MM.1S (cell line): ENCODE measurements at regions not wholly inside any gene's neighbourhood (a gene's known extent, or its start where the extent isn't known, plus 50 kb on each side); places are given as distances from the start of the nearest gene placed in this dataset.

Source experiments
- DNase-seq: peaks from one replicate; pipeline ENCODE4 v3.0.0-alpha.2; 2015
- H2AFZ ChIP-seq: fragments of 300-600 bp; sonication (generic); 2 replicates; pipeline ENCODE4 v1.6.0; 2016; ENCODE audit warnings: antibody characterized with exemption, low read length
- H3F3A ChIP-seq: fragments of 300-600 bp; sonication (generic); 2 replicates; pipeline ENCODE4 v1.6.1; 2016; ENCODE audit warnings: mild to moderate bottlenecking, antibody characterized with exemption, low read length, moderate library complexity, mixed read lengths; ENCODE audit not compliant: insufficient read depth
- H3K27ac ChIP-seq: fragments of 300-600 bp; sonication (generic); 2 replicates; pipeline ENCODE4 v1.5.1; 2016; ENCODE audit warnings: mild to moderate bottlenecking, low read length
- H3K27me3 ChIP-seq: fragments of 300-600 bp; sonication (generic); replicated peaks from 2 replicates; pipeline ENCODE4 v1.6.0; 2016; ENCODE audit warnings: low read length; ENCODE audit not compliant: insufficient read depth
- H3K36me3 ChIP-seq: fragments of 300-600 bp; sonication (generic); replicated peaks from 2 replicates; pipeline ENCODE4 v1.6.1; 2016; ENCODE audit warnings: mild to moderate bottlenecking, low read length, mixed read lengths; ENCODE audit not compliant: insufficient read depth
- H3K4me1 ChIP-seq: fragments of 300-600 bp; sonication (generic); 2 replicates; pipeline ENCODE4 v1.6.1; 2016; ENCODE audit warnings: low read length, mixed read lengths
- H3K4me2 ChIP-seq: fragments of 300-600 bp; sonication (generic); 2 replicates; pipeline ENCODE4 v1.6.0; 2016; ENCODE audit warnings: low read depth, low read length
- H3K4me3 ChIP-seq: fragments of 300-600 bp; sonication (generic); 2 replicates; pipeline ENCODE4 v1.5.1; 2016; ENCODE audit warnings: low read length, mixed read lengths
- H3K79me2 ChIP-seq: fragments of 300-600 bp; sonication (generic); 2 replicates; pipeline ENCODE4 v1.6.1; 2016; ENCODE audit warnings: mixed run types, low read length, mixed read lengths
- H3K9ac ChIP-seq: fragments of 300-600 bp; sonication (generic); 2 replicates; pipeline ENCODE4 v1.6.1; 2016; ENCODE audit warnings: low read length, mixed read lengths
- H3K9me2 ChIP-seq: fragments of 300-600 bp; sonication (generic); replicated peaks from 2 replicates; pipeline ENCODE4 v1.6.1; 2016; ENCODE audit warnings: mild to moderate bottlenecking, low read length, mixed read lengths; ENCODE audit not compliant: insufficient read depth
- H3K9me3 ChIP-seq: fragments of 300-600 bp; sonication (generic); replicated peaks from 2 replicates; pipeline ENCODE4 v1.6.1; 2016; ENCODE audit warnings: mild to moderate bottlenecking, low read length, mixed read lengths; ENCODE audit not compliant: insufficient read depth
- H4K20me1 ChIP-seq: fragments of 300-600 bp; sonication (generic); 2 replicates; pipeline ENCODE4 v1.6.1; 2016; ENCODE audit warnings: mild to moderate bottlenecking, low read length, moderate library complexity, mixed read lengths; ENCODE audit not compliant: insufficient read depth
- CTCF ChIP-seq: fragments of 300-600 bp; sonication (generic); IDR thresholded peaks from 2 replicates; pipeline ENCODE4 v1.5.1; 2016; ENCODE audit warnings: antibody characterized with exemption, low read length, mixed read lengths
- EZH2 ChIP-seq: fragments of 300-600 bp; sonication (generic); optimal IDR thresholded peaks from 2 replicates; pipeline ENCODE3; 2017; ENCODE audit warnings: low read depth, mild to moderate bottlenecking, antibody characterized with exemption, low read length, mixed read lengths
- EZH2phosphoT487 ChIP-seq: fragments of 300-600 bp; sonication (generic); IDR thresholded peaks from 2 replicates; pipeline ENCODE4 v1.6.1; 2018; ENCODE audit warnings: antibody characterized with exemption, low read length

- H3K9me3 ChIP-seq = no peaks in the 10 kb centered on the region
- no peaks in the 10 kb centered on the region for H3F3A ChIP-seq
- H3K4me3 ChIP-seq = no peak overlapping the region
- H3K79me2 ChIP-seq = no peaks in the 10 kb centered on the region
- H3K27me3 ChIP-seq = no peaks in the 10 kb centered on the region
- TF ChIP-seq CTCF (no peak), EZH2phosphoT487 (no peak), EZH2 (no peak)
- H3K36me3 ChIP-seq = no peaks in the 10 kb centered on the region
- no peak overlapping the region for H2AFZ ChIP-seq
- H3K4me2 ChIP-seq = no peak overlapping the region
- no peak overlapping the region for H3K9ac ChIP-seq
- H3K27ac ChIP-seq = no peak overlapping the region
- no peaks in the 10 kb centered on the region for H3K4me1 ChIP-seq
- H4K20me1 ChIP-seq = no peaks in the 10 kb centered on the region
- no peaks in the 10 kb centered on the region for H3K9me2 ChIP-seq
- no peak for DNase-seq
Measured at GRCh38 chr4:148634476-148634875, 192.3 kb upstream of the NR3C2 start.

- H3K79me2 ChIP-seq = no peaks in the 10 kb centered on the region
- H3K9ac ChIP-seq = no peak overlapping the region
- no peak for DNase-seq
- TF ChIP-seq EZH2phosphoT487 (no peak), EZH2 (no peak), CTCF (no peak)
- H4K20me1 ChIP-seq = no peaks in the 10 kb centered on the region
- H3K9me3 ChIP-seq = no peaks in the 10 kb centered on the region
- H3K4me2 ChIP-seq = no peak overlapping the region
- no peak overlapping the region for H3K27ac ChIP-seq
- no peaks in the 10 kb centered on the region for H3F3A ChIP-seq
- no peak overlapping the region for H2AFZ ChIP-seq
- no peaks in the 10 kb centered on the region for H3K4me1 ChIP-seq
- no peaks in the 10 kb centered on the region for H3K9me2 ChIP-seq
- H3K4me3 ChIP-seq = no peak overlapping the region
- no peaks in the 10 kb centered on the region for H3K36me3 ChIP-seq
- no peaks in the 10 kb centered on the region for H3K27me3 ChIP-seq
Measured at GRCh38 chr4:148633720-148634119, 191.5 kb upstream of the NR3C2 start.

GRCh38 chr4:148632476-148632875 lies 190.3 kb upstream of the NR3C2 start:
- H3K79me2 ChIP-seq = no peaks in the 10 kb centered on the region
- H3F3A ChIP-seq = no peaks in the 10 kb centered on the region
- H3K4me3 ChIP-seq = no peak overlapping the region
- no peaks in the 10 kb centered on the region for H3K27me3 ChIP-seq
- no peak overlapping the region for H3K27ac ChIP-seq
- no peak overlapping the region for H3K9ac ChIP-seq
- no peaks in the 10 kb centered on the region for H3K4me1 ChIP-seq
- H3K9me3 ChIP-seq = no peaks in the 10 kb centered on the region
- no peaks in the 10 kb centered on the region for H3K36me3 ChIP-seq
- H4K20me1 ChIP-seq = no peaks in the 10 kb centered on the region
- DNase-seq = no peak
- H2AFZ ChIP-seq = no peak overlapping the region
- no peaks in the 10 kb centered on the region for H3K9me2 ChIP-seq
- TF ChIP-seq EZH2 = no peak
- no peak for TF ChIP-seq CTCF
- no peak for TF ChIP-seq EZH2phosphoT487
- H3K4me2 ChIP-seq = no peak overlapping the region
